CD14-positive monocyte (primary cell): ENCODE measurements at regions not wholly inside any gene's neighbourhood (a gene's known extent, or its start where the extent isn't known, plus 50 kb on each side); places are given as distances from the start of the nearest gene placed in this dataset.

Experiments used
- DNase-seq, 3 donors: peaks; one replicate each; pipeline ENCODE4 v3.0.0-alpha.2; 2011 to 2022
- H2AFZ ChIP-seq: 2 replicates; pipeline ENCODE4 v1.6.0; 2012; ENCODE audit warnings: mild to moderate bottlenecking, low read depth, low read length, inconsistent platforms; ENCODE audit not compliant: insufficient read depth, poor library complexity, severe bottlenecking
- H3K27ac ChIP-seq, 2 donors: 1 replicate in 1 of 2; 2 replicates in 1 of 2; pipeline ENCODE4 v1.5.1; 2012 to 2013; ENCODE audit warnings: low read length in 2 of 2, control low read depth in 1 of 2, inconsistent platforms in 1 of 2, low read depth in 1 of 2, mild to moderate bottlenecking in 1 of 2
- H3K27me3 ChIP-seq, 2 donors: one replicate each; pipeline versions ENCODE4 v1.6.0 to v1.6.1; 2011 to 2013; ENCODE audit warnings: low read length in 2 of 2; ENCODE audit not compliant: control insufficient read depth in 2 of 2, insufficient read depth in 2 of 2
- H3K36me3 ChIP-seq, 2 donors: replicated peaks in 1 of 2; 1 replicate in 1 of 2; 2 replicates in 1 of 2; pipeline versions ENCODE4 v1.5.1 to v1.6.1; 2012 to 2013; ENCODE audit warnings: low read length in 2 of 2, control low read depth in 1 of 2, inconsistent platforms in 1 of 2, mild to moderate bottlenecking in 1 of 2; ENCODE audit not compliant: insufficient read depth in 2 of 2, control insufficient read depth in 1 of 2
- H3K4me1 ChIP-seq, 2 donors: 1 replicate in 1 of 2; 2 replicates in 1 of 2; pipeline versions ENCODE4 v1.5.1 to v1.6.1; 2012 to 2013; ENCODE audit warnings: low read length in 2 of 2, control low read depth in 1 of 2, inconsistent platforms in 1 of 2, mild to moderate bottlenecking in 1 of 2, moderate library complexity in 1 of 2; ENCODE audit not compliant: insufficient read depth in 2 of 2, control insufficient read depth in 1 of 2
- H3K4me2 ChIP-seq: replicated peaks from 2 replicates; pipeline ENCODE3; 2012; ENCODE audit warnings: low read length, moderate library complexity, mild to moderate bottlenecking; ENCODE audit not compliant: poor library complexity, severe bottlenecking; ENCODE audit errors: extremely low read depth
- H3K4me3 ChIP-seq, 3 experiments: fragments of 200-600 bp in 1 of 3; sonication (generic) in 1 of 3; replicated peaks in 1 of 3; 1 replicate in 2 of 3; 2 replicates in 1 of 3; pipeline ENCODE4 v1.5.1; 2011 to 2013; ENCODE audit warnings: low read length in 3 of 3, mild to moderate bottlenecking in 3 of 3, control low read depth in 2 of 3, low read depth in 2 of 3, inconsistent platforms in 1 of 3, moderate library complexity in 1 of 3
- H3K79me2 ChIP-seq: 2 replicates; pipeline ENCODE4 v1.6.0; 2012; ENCODE audit warnings: mild to moderate bottlenecking, control low read depth, inconsistent platforms, low read length, moderate library complexity; ENCODE audit not compliant: insufficient read depth
- H3K9ac ChIP-seq: 2 replicates; pipeline ENCODE4 v1.6.0; 2017; ENCODE audit warnings: low read length, mild to moderate bottlenecking; ENCODE audit not compliant: insufficient read depth, poor library complexity, severe bottlenecking
- H3K9me3 ChIP-seq, 2 donors: replicated peaks in 1 of 2; 1 replicate in 1 of 2; 2 replicates in 1 of 2; pipeline versions ENCODE4 v1.5.1 to v1.6.1; 2012 to 2013; ENCODE audit warnings: low read length in 2 of 2, control low read depth in 1 of 2; ENCODE audit not compliant: control insufficient read depth in 1 of 2, insufficient read depth in 1 of 2
- H4K20me1 ChIP-seq: 2 replicates; pipeline ENCODE4 v1.6.0; 2012; ENCODE audit warnings: mild to moderate bottlenecking, low read length, control low read depth, moderate library complexity; ENCODE audit not compliant: insufficient read depth
- H3K27ac Mint-ChIP-seq, 7 donors: one replicate each; pipeline ENCODE4 v1.8.0; 2020; ENCODE audit warnings: mild to moderate bottlenecking in 7 of 7, mixed read lengths in 7 of 7, moderate library complexity in 6 of 7, inconsistent platforms in 2 of 7
- H3K27me3 Mint-ChIP-seq, 3 donors: one replicate each; pipeline ENCODE4 v1.8.0; 2021 to 2022; ENCODE audit warnings: low read depth in 3 of 3, mild to moderate bottlenecking in 3 of 3, mixed read lengths in 3 of 3, moderate library complexity in 3 of 3, inconsistent platforms in 1 of 3
- H3K36me3 Mint-ChIP-seq, 2 donors: one replicate each; pipeline ENCODE4 v1.8.0; 2020; ENCODE audit warnings: mixed read lengths in 2 of 2, inconsistent platforms in 1 of 2, mild to moderate bottlenecking in 1 of 2
- H3K4me1 Mint-ChIP-seq: one replicate; pipeline ENCODE4 v1.8.0; 2020; ENCODE audit warnings: mild to moderate bottlenecking, mixed read lengths
- H3K4me3 Mint-ChIP-seq, 2 donors: one replicate each; pipeline ENCODE4 v1.8.0; 2020; ENCODE audit warnings: mild to moderate bottlenecking in 2 of 2, mixed read lengths in 2 of 2, moderate library complexity in 1 of 2
- H3K9me3 Mint-ChIP-seq, 7 donors: one replicate each; pipeline ENCODE4 v1.8.0; 2020 to 2022; ENCODE audit warnings: mixed read lengths in 7 of 7, mild to moderate bottlenecking in 6 of 7, moderate library complexity in 6 of 7, inconsistent platforms in 2 of 7
- CTCF ChIP-seq: fragments of 200-600 bp; IDR thresholded peaks from one replicate; pipeline ENCODE4 v1.8.0; 2022; ENCODE audit warnings: antibody characterized with exemption, mild to moderate bottlenecking
- WGBS: methylation state at CpG from one replicate; pipeline ENCODE4 v1.1.5; 2013; ENCODE audit warnings: missing lambda C conversion rate; ENCODE audit not compliant: insufficient coverage; 5-methylcytosine and 5-hydroxymethylcytosine counted together
- intact Hi-C, 2 donors: fragments of 100-400 bp; cut with micrococcal nuclease; formaldehyde crosslinking; loops; one replicate each; pipeline versions ENCODE4 v1.15.0 to v1.15.1; 2023

- Histone ChIP-seq H3K4me1 (no peaks in the 10 kb centered on the region), H3K9me3 (peaks cover 9 to 16% of the 10 kb centered on the region in 2 donors), H3K4me3 (no peak overlapping the region), H3K79me2 (no peaks in the 10 kb centered on the region), H4K20me1 (no peaks in the 10 kb centered on the region), H2AFZ (no peak overlapping the region), H3K27me3 (no peaks in the 10 kb centered on the region), H3K27ac (no peak overlapping the region), H3K9ac (no peak overlapping the region), H3K4me2 (no peak overlapping the region), H3K36me3 (no peaks in the 10 kb centered on the region)
- TF ChIP-seq CTCF = no peak
- Mint-ChIP-seq H3K27me3 (peaks cover 0 to 8% (median 0%) of the 10 kb centered on the region in 3 donors), H3K27ac (no peak overlapping the region), H3K36me3 (no peaks in the 10 kb centered on the region), H3K4me1 (no peaks in the 10 kb centered on the region), H3K9me3 (peaks cover 12 to 26% (median 15%) of the 10 kb centered on the region in 7 donors), H3K4me3 (no peak overlapping the region)
- intact Hi-C loops = no loop called here
- no peak for DNase-seq
- WGBS = no CpG with 5 or more reads among the region's 2 CpGs
Observed at GRCh38 chr10:121237718-121238117, 360.5 kb downstream of the FGFR2 start.

- 83% methylated on average over 2 of the region's 4 CpGs for WGBS
Observed at GRCh38 chr10:121240011-121240410, 358.2 kb downstream of the FGFR2 start.

More at GRCh38 chr10:121240011-121240410, 358.2 kb downstream of the FGFR2 start:
- Mint-ChIP-seq H3K27me3 (peaks cover 0 to 13% (median 0%) of the 10 kb centered on the region in 3 donors), H3K4me1 (no peaks in the 10 kb centered on the region), H3K27ac (no peak overlapping the region), H3K9me3 (peaks cover 12 to 39% (median 16%) of the 10 kb centered on the region in 7 donors), H3K4me3 (no peak overlapping the region), H3K36me3 (no peaks in the 10 kb centered on the region)
- Histone ChIP-seq H3K4me2 (no peak overlapping the region), H3K36me3 (no peaks in the 10 kb centered on the region), H2AFZ (no peak overlapping the region), H3K79me2 (no peaks in the 10 kb centered on the region), H3K27me3 (peaks cover 0 to 3% of the 10 kb centered on the region in 2 donors), H3K9me3 (peaks cover 9 to 16% of the 10 kb centered on the region in 2 donors), H3K4me1 (no peaks in the 10 kb centered on the region), H4K20me1 (no peaks in the 10 kb centered on the region), H3K9ac (no peak overlapping the region), H3K4me3 (no peak overlapping the region), H3K27ac (no peak overlapping the region)
- TF ChIP-seq CTCF = no peak
- DNase-seq = no peak
- intact Hi-C loops = no loop called here
